HCT116 (cell line): ENCODE measurements at regions not wholly inside any gene's neighbourhood (a gene's known extent, or its start where the extent isn't known, plus 50 kb on each side); places are given as distances from the start of the nearest gene placed in this dataset.

ENCODE experiments used
- ATF3 ChIP-seq: IDR thresholded peaks from 2 replicates; pipeline ENCODE4 v1.6.1; 2012
- CBX3 ChIP-seq: IDR thresholded peaks from 2 replicates; pipeline ENCODE4 v1.6.1; 2012; ENCODE audit warnings: low read depth
- CTCF ChIP-seq, 3 experiments: fragments of 200-600 bp in 1 of 3; sonication (generic) in 1 of 3; IDR thresholded peaks in 2 of 3; conservative IDR thresholded peaks in 1 of 3; 2 replicates each; pipeline ENCODE4 v1.5.1; 2012 to 2017; ENCODE audit warnings: low read depth in 2 of 3, low read length in 2 of 3, antibody characterized with exemption in 1 of 3, borderline replicate concordance in 1 of 3, control low read depth in 1 of 3, mild to moderate bottlenecking in 1 of 3, mixed read lengths in 1 of 3, mixed run types in 1 of 3, moderate library complexity in 1 of 3; ENCODE audit not compliant: insufficient read depth in 1 of 3
- EZH2 ChIP-seq: fragments of 200-600 bp; sonication (generic); IDR thresholded peaks from 2 replicates; pipeline ENCODE4 v1.6.1; 2017; ENCODE audit warnings: antibody characterized with exemption, mixed run types
- EZH2phosphoT487 ChIP-seq: fragments of 200-600 bp; IDR thresholded peaks from 2 replicates; pipeline ENCODE4 v1.6.1; 2018; ENCODE audit warnings: antibody characterized with exemption, borderline replicate concordance
- FOSL1 ChIP-seq: IDR thresholded peaks from 2 replicates; pipeline ENCODE4 v1.6.1; 2012; ENCODE audit warnings: low read depth
- POLR2A ChIP-seq: IDR thresholded peaks from 2 replicates; pipeline ENCODE4 v1.7.0; 2011; ENCODE audit warnings: borderline replicate concordance; ENCODE audit not compliant: insufficient read depth, insufficient read length; ENCODE audit errors: extremely low read depth
- RAD21 ChIP-seq: IDR thresholded peaks from 2 replicates; pipeline ENCODE4 v1.6.1; 2012; ENCODE audit warnings: low read depth, mild to moderate bottlenecking
- REST ChIP-seq: IDR thresholded peaks from 2 replicates; pipeline ENCODE4 v1.6.1; 2012; ENCODE audit warnings: low read depth
- SP1 ChIP-seq: IDR thresholded peaks from 2 replicates; pipeline ENCODE4 v1.6.1; 2012; ENCODE audit warnings: low read depth
- TCF7L2 ChIP-seq: IDR thresholded peaks from 2 replicates; pipeline ENCODE4 v1.7.0; 2011; ENCODE audit warnings: borderline replicate concordance, inconsistent platforms; ENCODE audit not compliant: insufficient read depth, insufficient read length; ENCODE audit errors: extremely low read depth
- ZNF274 ChIP-seq: fragments of 200-500 bp; sonication (Bioruptor generic); IDR thresholded peaks from 2 replicates; pipeline ENCODE4 v1.6.1; 2014; ENCODE audit warnings: mild to moderate bottlenecking, low read depth, low read length, inconsistent platforms

- TF ChIP-seq CTCF (IDR thresholded peaks at IDR 0.05 in 2 of 3, conservative IDR thresholded peaks at IDR 0.05 in 1 of 3; ENCODE audit: borderline replicate concordance in 1 of 3, insufficient read depth in 1 of 3, low read depth in 2 of 3, low read length in 2 of 3) (no peak), ATF3 (no peak), SP1 (no peak), POLR2A (no peak), FOSL1 (no peak), RAD21 (no peak), REST (no peak), ZNF274 (no peak), EZH2phosphoT487 (no peak), CBX3 (no peak), EZH2 (no peak), TCF7L2 (no peak)
These were observed 149.3 kb downstream of the EBLN2 start for GRCh38 chr3:73210759-73211158.
